Glutamatergic neuron (in vitro differentiated cells): ENCODE measurements at regions not wholly inside any gene's neighbourhood (a gene's known extent, or its start where the extent isn't known, plus 50 kb on each side); places are given as distances from the start of the nearest gene placed in this dataset.

Experiments
- DNase-seq: peaks from one replicate; pipeline ENCODE4 v3.0.0; 2022
- H3K27ac Mint-ChIP-seq: one replicate; pipeline ENCODE4 v1.8.0; 2020; ENCODE audit warnings: mild to moderate bottlenecking, mixed read lengths, inconsistent platforms; ENCODE audit not compliant: unreplicated experiment
- H3K27me3 Mint-ChIP-seq: one replicate; pipeline ENCODE4 v1.8.0; 2020; ENCODE audit warnings: mild to moderate bottlenecking, moderate library complexity, mixed read lengths, inconsistent platforms; ENCODE audit not compliant: unreplicated experiment
- H3K36me3 Mint-ChIP-seq: one replicate; pipeline ENCODE4 v1.8.0; 2020; ENCODE audit warnings: mild to moderate bottlenecking, mixed read lengths, inconsistent platforms; ENCODE audit not compliant: unreplicated experiment
- H3K4me1 Mint-ChIP-seq: one replicate; pipeline ENCODE4 v1.8.0; 2020; ENCODE audit warnings: mild to moderate bottlenecking, low read depth, mixed read lengths, inconsistent platforms; ENCODE audit not compliant: unreplicated experiment
- H3K4me3 Mint-ChIP-seq: one replicate; pipeline ENCODE4 v1.8.0; 2020; ENCODE audit warnings: mild to moderate bottlenecking, mixed read lengths, inconsistent platforms; ENCODE audit not compliant: unreplicated experiment
- H3K9me3 Mint-ChIP-seq: one replicate; pipeline ENCODE4 v1.8.0; 2020; ENCODE audit warnings: mild to moderate bottlenecking, moderate library complexity, mixed read lengths, inconsistent platforms; ENCODE audit not compliant: unreplicated experiment
- TF ChIP-seq, protein P1 (sequence below): fragments of 200-600 bp; sonication (generic); IDR thresholded peaks from one replicate; pipeline ENCODE4 v1.5.0; 2021; ENCODE audit not compliant: partially characterized antibody, unreplicated experiment

GRCh38 chr12:58981961-58982360 lies 61.7 kb upstream of the LRIG3 start:
- no peaks in the 10 kb centered on the region for H3K36me3 Mint-ChIP-seq
- H3K4me1 Mint-ChIP-seq: no peaks in the 10 kb centered on the region
- H3K9me3 Mint-ChIP-seq: no peaks in the 10 kb centered on the region
- H3K27ac Mint-ChIP-seq: no peak overlapping the region
- TF ChIP-seq, protein P1, sequence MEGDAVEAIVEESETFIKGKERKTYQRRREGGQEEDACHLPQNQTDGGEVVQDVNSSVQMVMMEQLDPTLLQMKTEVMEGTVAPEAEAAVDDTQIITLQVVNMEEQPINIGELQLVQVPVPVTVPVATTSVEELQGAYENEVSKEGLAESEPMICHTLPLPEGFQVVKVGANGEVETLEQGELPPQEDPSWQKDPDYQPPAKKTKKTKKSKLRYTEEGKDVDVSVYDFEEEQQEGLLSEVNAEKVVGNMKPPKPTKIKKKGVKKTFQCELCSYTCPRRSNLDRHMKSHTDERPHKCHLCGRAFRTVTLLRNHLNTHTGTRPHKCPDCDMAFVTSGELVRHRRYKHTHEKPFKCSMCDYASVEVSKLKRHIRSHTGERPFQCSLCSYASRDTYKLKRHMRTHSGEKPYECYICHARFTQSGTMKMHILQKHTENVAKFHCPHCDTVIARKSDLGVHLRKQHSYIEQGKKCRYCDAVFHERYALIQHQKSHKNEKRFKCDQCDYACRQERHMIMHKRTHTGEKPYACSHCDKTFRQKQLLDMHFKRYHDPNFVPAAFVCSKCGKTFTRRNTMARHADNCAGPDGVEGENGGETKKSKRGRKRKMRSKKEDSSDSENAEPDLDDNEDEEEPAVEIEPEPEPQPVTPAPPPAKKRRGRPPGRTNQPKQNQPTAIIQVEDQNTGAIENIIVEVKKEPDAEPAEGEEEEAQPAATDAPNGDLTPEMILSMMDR: no peak
- H3K4me3 Mint-ChIP-seq: no peak overlapping the region
- H3K27me3 Mint-ChIP-seq: no peaks in the 10 kb centered on the region
- DNase-seq: no peak

GRCh38 chr12:58980768-58981167 lies 60.5 kb upstream of the LRIG3 start:
- no peak overlapping the region for H3K27ac Mint-ChIP-seq
- no peaks in the 10 kb centered on the region for H3K9me3 Mint-ChIP-seq
- H3K27me3 Mint-ChIP-seq: no peaks in the 10 kb centered on the region
- no peaks in the 10 kb centered on the region for H3K36me3 Mint-ChIP-seq
- H3K4me3 Mint-ChIP-seq: no peak overlapping the region
- no peaks in the 10 kb centered on the region for H3K4me1 Mint-ChIP-seq
- TF ChIP-seq, protein P1: no peak
- no peak for DNase-seq

DNA sequence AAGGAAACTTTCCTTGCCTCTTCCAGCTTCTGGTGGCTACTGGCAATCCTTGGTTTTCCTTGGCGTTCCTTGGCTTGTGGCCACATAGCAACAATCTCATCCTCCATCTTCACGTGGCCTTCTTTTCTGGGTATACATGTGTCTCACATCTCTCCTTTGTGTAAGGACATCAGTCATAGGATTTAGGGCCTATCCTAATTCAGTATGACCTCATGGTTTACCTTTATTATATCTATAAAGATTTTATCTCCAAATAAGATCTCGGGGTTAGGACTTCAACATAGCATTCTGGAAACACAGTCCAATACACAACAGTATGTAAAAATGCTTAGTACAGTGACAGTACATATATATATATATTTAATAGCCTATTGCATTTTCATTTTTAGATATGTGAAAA lies 58.4 kb upstream of the LRIG3 start:
- no peaks in the 10 kb centered on the region for H3K4me1 Mint-ChIP-seq
- no peak overlapping the region for H3K4me3 Mint-ChIP-seq
- no peak overlapping the region for H3K27ac Mint-ChIP-seq
- TF ChIP-seq, protein P1: no peak
- H3K27me3 Mint-ChIP-seq: no peaks in the 10 kb centered on the region
- DNase-seq: no peak
- H3K9me3 Mint-ChIP-seq: no peaks in the 10 kb centered on the region
- H3K36me3 Mint-ChIP-seq: no peaks in the 10 kb centered on the region

- H3K9me3 Mint-ChIP-seq: no peaks in the 10 kb centered on the region
- H3K36me3 Mint-ChIP-seq: no peaks in the 10 kb centered on the region
- H3K4me3 Mint-ChIP-seq: no peak overlapping the region
- no peaks in the 10 kb centered on the region for H3K27me3 Mint-ChIP-seq
- TF ChIP-seq, protein P1: no peak
- H3K4me1 Mint-ChIP-seq: no peaks in the 10 kb centered on the region
- no peak for DNase-seq
- H3K27ac Mint-ChIP-seq: no peak overlapping the region
These were observed 57.2 kb upstream of the LRIG3 start for GRCh38 chr12:58977476-58977875.

DNA sequence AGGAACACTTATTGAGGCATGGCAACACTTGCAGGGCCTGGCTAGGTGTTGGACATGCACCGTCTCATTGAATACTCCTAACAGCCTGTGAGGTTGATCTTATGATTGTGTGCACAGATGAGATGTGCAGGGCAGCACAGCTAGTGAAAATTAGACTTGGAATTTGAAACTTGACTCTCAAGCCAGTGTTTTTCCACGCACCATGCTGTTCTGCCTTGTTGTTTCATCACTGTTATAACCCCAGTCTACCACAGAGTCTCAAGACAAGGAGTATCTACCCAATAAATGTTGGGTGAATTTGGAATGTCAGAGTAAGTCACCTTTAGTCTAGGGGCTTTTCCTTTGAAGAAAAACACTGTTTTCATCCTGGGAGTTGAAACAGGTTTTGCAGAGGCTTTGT lies 55.8 kb upstream of the LRIG3 start:
- Mint-ChIP-seq H3K4me1 (no peaks in the 10 kb centered on the region), H3K36me3 (no peaks in the 10 kb centered on the region), H3K27me3 (no peaks in the 10 kb centered on the region), H3K9me3 (no peaks in the 10 kb centered on the region), H3K4me3 (no peak overlapping the region), H3K27ac (no peak overlapping the region)
- no peak for DNase-seq
- TF ChIP-seq, protein P1: no peak
